ENCODE measurements at regions not wholly inside any gene's neighbourhood (a gene's known extent, or its start where the extent isn't known, plus 50 kb on each side); places are given as distances from the start of the nearest gene placed in this dataset.
"Not testable (repeated sequence)": the region's sequence is repeated elsewhere in the genome, so short reads cannot be mapped to it uniquely, and the experiment has no call there.

DNA sequence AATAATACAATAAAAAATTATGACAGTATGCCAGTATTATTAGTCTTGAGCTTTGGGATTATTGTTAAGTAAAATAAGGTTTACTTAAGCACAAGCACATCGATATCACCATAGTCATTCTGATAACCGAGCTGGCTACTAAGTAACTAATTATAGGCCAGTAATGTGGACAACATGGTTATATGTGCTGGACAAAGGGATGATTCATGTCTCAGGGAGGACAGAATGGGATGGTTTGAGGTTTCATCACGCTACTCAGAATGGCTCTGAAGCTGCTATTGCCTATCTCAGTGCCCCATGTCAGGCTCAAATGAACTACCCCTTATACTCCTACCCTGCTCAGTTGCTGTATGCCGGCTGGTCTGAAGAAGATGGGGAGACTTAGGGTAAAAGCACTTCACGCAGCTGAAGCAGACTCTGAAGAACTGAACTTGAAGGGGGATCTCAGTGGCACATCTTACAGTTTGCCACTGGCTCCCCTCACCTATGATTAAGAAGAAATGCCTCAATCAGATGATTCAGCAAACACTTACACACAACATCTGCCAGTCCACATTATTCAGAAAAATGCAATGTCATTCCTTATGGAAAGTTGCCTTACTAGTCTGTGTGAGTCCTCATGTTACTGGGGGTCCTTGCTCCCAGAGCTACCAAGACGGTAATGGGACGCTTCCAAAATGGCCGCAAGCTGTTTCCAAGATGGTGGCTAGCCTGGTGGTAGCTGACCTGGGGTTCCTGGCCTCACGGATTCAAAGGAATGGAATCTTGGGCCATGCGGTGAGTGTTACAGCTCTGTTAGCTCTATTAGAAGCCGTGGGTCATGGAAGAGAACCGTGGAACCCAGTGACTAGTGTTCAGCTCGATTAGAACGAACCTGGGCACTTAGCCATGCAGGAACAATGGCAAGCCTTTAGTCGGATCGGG, 1098.6 kb downstream of the TAF11L14 start:
- DNase-seq (ENCODE audit: low spot score), result no peak

GRCh38 chr5:18736051-18736398, 1101.8 kb downstream of the TAF11L14 start:
- no peak for DNase-seq (ENCODE audit: low spot score)

GRCh38 chr5:18736736-18737135, 1102.5 kb downstream of the TAF11L14 start:
- DNase-seq (ENCODE audit: low spot score), result not testable (repeated sequence)

GRCh38 chr5:18740301-18740700, 1106.0 kb downstream of the TAF11L14 start:
- DNase-seq (ENCODE audit: low spot score), result no peak

DNA sequence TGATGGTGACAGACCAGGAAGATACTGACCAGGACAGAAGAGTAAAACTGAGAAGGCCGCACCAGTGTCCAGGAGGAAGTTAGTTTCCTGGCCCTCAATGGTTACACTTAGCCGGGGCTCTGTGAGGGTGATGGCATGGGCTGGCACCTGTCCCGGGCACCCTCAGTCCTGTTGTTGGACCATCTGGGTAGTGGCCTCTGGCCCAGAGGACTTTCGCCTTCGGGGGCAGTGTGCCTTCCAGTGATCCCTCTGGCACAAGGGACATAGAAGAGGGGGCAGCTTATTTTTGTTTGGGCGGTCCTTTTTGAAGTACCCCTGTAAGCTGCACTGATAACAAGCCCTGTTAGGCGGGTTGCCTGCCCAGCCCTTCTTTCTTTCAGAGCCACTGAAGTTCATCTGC, 1108.6 kb downstream of the TAF11L14 start:
- no peak for DNase-seq (ENCODE audit: low spot score)

- DNase-seq (ENCODE audit: low spot score), result no peak
These were observed 1110.2 kb downstream of the TAF11L14 start for GRCh38 chr5:18744441-18744840.

DNA sequence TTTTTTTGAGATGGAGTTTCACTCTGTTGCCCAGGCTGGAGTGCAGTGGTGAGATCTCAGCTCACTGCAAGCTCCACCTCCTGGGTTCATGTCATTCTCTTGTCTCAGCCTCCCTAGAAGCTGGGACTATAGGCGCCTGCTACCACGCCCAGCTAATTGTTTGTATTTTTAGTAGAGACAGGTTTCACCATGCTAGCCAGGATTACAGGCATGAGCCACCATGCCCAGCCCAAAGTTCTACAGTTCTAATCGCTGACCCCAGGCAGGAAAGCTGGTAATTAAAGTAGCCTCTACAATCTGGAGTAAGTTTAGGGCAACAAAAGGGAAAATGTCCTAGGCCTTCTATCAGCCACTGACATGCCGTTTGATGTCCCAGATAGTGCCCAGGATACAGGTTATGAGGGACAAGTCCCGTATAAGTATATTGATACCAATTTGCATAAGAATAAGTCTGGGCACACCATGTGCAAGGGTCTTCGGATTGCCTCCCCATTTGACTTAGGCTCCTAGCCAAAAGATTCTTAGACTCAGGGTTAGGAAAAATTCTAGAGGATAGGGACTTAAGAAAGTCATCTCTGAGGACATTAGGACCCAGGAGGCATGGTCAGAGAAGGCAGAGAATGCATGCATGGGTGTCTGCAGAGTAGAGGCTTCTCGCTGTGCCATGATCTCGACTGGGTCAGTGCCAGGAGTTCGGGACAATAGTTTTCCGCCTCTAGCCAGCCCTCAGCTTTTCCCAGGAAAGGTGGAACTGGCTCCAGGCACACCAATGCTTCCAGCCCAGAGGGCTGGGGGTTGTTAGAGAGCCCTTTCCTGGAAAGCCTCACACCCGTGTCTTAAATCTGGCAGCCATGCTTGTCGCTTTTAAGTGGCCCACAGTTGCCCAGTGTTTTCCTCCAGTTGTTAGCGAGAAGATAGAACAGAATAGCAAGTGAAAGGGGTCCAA, 1111.1 kb downstream of the TAF11L14 start:
- DNase-seq (ENCODE audit: low spot score), result peak; percentile 28

DNA sequence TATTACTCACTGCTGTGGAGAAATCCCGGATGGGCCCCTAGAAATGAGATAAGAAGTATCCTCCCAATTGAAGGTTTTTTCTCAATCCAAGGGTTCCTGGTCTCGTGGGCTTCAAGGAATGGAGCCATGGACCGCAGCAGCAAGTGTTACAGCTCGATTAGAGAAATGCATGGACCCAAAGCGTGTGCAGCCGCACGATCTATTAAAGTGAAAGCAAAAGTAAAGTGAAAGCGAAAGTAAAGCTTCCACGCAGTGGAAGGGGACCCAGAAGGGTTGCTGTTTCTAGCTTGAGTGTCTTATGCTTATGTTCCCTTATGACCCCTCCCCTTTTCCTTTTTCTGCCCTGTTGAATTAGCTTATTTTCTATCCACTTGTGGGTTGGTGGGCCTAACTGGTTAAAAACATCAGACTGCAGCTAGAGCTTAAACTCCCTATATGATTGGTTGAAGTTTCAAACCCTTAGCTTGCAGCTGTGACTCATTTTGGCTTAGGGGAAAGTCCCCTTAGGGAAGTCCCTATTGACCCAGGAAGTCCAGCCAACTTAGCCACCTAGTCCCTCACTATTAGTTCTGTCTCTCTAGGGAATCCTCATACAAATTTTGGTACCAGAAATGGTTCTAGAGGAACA, 1111.8 kb downstream of the TAF11L14 start:
- peak; percentile 50 for DNase-seq (ENCODE audit: low spot score)

GRCh38 chr5:18749763-18750162, 1115.5 kb downstream of the TAF11L14 start:
- DNase-seq (ENCODE audit: low spot score), result no peak

DNA sequence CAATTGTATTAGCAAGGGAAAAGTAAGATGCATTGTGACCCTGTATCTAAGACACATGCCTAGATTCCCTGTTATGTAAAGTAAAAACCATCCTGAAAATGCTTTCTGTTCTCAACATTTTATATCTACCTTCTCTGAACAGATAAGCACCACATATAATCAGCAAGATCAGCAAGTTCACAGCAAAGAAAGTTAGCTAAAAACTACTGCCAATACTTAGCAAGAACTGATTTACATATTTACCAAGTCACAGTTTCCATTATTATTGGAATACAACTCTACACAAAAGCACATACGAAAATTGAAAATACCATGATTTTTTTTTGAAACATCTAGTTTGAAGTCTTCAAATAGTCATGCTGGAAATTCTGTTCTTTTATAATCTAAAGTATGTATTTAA, 1118.1 kb downstream of the TAF11L14 start:
- DNase-seq (ENCODE audit: low spot score), result no peak

DNA sequence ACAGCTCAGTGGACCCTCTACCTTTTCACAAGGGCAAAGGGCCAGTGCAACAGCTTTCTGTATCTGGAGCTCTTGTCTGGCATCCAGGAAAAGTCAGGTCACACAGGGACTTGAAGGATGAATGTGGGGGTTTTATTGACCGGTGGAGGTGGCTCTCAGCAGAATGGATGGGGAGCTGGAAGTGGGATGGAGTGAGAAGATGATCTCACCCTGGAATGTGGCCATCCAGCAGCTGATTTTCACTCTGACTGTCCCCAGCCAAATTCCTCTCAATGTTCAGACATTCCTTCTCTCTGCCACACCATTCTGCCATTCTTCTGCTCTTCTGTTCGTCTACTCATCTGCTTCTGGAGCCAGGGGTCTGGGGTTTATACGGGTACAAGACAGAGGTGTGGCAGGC, 1119.9 kb downstream of the TAF11L14 start:
- DNase-seq (ENCODE audit: low spot score), result no peak

- DNase-seq (ENCODE audit: low spot score), result no peak
These were observed 1127.5 kb downstream of the TAF11L14 start for GRCh38 chr5:18761801-18762200.

- no peak for DNase-seq (ENCODE audit: low spot score)
These were observed 1129.9 kb downstream of the TAF11L14 start for GRCh38 chr5:18764161-18764560.

GRCh38 chr5:18765304-18765703, 1131.0 kb downstream of the TAF11L14 start:
- DNase-seq (ENCODE audit: low spot score), result no peak

GRCh38 chr5:18771097-18771610, 1136.9 kb downstream of the TAF11L14 start:
- DNase-seq (ENCODE audit: low spot score), result no peak

DNA sequence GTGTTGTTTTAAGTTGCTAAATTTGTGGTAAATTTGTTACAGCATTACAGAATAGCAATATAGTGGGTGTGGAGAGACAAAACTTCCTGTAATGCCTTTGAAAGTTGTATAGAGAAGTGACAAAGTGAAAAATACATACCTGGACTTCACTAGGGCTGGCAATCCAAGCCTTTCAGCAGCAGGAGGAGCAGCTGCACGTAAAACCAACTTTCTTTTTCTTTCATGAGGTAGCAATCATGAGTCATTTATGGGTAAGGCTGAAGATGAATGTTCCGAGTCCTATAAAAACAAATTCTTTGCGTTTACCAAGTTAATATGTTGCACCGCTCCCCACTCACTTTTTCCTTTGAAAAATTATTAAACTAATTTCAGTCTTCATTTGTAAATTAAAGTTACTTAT, 1138.2 kb downstream of the TAF11L14 start:
- DNase-seq (ENCODE audit: low spot score), result no peak

DNA sequence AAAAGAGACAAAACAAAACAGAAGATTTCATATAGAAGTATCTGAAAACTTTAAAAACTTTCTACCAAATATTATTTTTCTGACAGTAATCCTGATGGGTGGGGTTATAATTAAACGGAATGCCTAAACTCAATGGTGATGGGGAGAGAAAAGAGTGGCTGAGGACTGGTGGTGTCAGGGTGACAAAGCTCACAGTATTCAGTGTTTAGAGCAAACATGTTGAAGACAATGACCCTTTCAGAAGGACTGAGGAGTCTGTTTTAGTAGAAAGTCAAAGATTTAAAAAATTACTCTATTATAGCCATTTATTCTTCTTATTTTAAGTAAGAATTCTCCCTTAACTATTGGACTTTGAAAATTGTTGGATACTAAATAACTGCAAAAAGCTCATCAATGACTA, 1144.0 kb downstream of the TAF11L14 start:
- peak; percentile 88 for DNase-seq (ENCODE audit: low spot score)

- no peak for DNase-seq (ENCODE audit: low spot score)
These were observed 1155.1 kb downstream of the TAF11L14 start for GRCh38 chr5:18789218-18789998.

GRCh38 chr5:18792145-18792544, 1157.9 kb downstream of the TAF11L14 start:
- DNase-seq (ENCODE audit: low spot score), result no peak

DNA sequence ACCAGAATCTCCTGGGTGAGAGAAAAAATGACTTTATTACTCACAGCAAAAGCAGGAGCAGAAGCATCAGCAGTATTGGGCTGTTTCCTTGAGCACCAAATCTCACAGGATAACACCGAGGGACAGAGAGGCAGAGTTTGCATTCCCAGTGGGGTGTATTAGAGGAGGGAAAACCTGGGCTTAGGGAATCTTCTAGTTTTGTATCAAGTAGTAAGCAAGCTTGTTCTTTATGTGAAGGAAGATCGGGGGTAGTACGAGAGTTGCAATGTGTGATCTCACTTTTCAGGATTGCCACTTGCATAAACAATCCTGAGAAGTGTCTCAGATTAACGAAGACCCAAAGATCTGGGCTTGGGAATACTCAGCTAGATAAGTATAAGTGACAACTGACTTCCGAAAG, 1163.0 kb downstream of the TAF11L14 start:
- DNase-seq (ENCODE audit: low spot score), result no peak

DNA sequence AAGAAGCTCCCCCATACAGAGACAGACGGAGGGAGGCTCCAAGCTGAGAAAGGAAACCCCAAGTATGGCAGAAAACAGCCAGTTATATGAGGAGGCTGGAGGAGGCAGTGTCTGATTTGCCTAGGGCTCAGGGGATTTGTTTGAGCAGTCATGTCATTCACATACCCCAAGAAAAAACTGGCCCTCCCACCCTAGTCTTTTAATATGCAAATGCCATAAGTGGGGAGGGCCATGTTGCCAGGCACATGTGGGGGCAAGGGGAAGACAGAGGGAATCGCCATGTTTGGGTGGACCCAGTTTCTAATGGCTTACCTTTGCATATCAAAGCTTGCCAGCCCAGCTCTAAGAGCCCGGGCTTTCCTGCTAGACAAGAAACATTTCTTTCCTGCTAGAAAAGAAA, 1163.8 kb downstream of the TAF11L14 start:
- no peak for DNase-seq (ENCODE audit: low spot score)
